Activated T-helper 1 cell treated with anti-CD3 and anti-CD28 coated beads, Interleukin-2, amount 50 U/mL, for 16 hours (primary cell): ENCODE measurements at regions not wholly inside any gene's neighbourhood (a gene's known extent, or its start where the extent isn't known, plus 50 kb on each side); places are given as distances from the start of the nearest gene placed in this dataset.

Experiments
- DNase-seq, 2 donors: peaks; one replicate each; pipeline ENCODE4 v3.0.0-alpha.2; 2020; ENCODE audit warnings: low read depth in 1 of 2, low spot score in 1 of 2

GRCh38 chrX:9312922-9313867 lies 151.7 kb upstream of the TBL1X start:
- DNase-seq, result peak; percentile 53 to 64

- DNase-seq, result no peak
These were observed 149.8 kb upstream of the TBL1X start for GRCh38 chrX:9315086-9315485.

DNA sequence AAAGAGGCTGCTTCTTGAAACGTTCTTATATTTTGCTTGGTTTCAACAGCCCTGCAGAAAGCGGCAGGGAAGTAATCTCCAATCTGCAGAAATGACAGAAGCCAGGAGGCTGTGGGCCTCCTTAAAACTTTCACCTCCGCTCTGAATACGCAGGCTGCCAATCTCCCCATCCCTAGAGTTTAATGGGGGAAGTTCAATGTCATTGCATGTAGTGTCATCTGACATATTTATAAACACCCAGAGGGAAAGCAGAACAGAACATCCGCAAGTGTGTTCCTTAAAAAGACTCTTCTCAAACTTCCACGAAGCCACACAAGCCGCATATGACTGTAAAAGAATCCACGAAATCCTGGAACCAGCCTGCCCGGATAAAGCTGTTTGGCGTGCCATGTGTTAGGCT lies 148.8 kb upstream of the TBL1X start:
- no peak for DNase-seq

DNA sequence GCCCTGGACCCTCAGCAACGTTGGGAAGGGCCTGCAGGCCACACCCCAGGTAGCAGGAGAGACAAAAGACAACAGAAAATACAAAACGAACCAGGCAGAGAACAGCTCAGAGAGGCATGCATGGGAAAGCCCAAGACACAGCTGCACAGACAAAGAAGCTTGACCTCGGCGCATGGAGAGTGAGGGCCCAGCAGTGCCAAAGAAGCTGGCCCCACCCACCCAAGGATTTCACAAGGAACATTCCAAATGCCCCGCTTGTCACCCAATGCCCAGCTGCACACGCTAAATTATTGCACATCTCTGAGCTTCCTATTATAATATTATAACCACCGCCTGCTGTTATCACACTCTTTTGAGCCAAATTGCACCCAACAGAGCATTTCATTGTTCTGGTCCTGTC lies 147.7 kb upstream of the TBL1X start:
- no peak for DNase-seq

DNA sequence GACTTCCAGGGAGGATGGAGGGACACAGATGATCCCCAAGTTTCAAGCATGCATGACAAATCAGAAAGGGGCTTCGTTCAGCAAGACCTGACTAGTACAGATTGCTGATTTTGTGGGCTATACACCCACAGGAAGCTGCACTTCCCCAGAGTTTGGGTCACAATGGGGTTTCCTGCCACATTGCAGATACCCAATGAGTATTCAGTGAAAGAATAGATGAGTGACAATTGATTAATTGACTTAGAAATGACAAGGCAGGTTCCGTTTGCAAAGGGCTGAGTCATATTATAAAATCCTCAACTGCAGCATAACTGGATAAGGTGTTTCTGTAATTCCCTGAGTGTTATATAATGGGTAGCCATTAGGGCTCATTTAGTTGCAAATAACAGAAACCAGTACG lies 146.6 kb upstream of the TBL1X start:
- DNase-seq, result no peak

DNA sequence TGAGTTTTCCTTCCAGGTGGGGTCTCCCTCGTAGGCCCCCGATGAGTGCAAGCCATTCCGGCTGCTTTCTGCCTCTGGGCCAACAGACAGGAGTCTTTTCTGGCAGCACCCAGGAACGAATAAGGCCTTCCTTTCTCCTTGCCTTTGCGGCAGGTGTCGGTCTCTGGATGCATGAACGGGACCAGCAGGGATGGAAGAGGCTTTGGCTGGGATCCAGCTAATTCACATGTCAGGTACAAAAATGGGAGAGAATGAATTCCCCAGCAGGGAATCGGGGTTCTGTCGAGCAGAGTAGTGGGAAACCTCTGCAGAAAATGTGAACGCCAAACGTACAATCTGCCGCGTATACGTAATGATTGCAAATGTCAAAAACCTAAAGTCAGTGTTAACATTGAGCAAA lies 146.1 kb upstream of the TBL1X start:
- no peak for DNase-seq

DNA sequence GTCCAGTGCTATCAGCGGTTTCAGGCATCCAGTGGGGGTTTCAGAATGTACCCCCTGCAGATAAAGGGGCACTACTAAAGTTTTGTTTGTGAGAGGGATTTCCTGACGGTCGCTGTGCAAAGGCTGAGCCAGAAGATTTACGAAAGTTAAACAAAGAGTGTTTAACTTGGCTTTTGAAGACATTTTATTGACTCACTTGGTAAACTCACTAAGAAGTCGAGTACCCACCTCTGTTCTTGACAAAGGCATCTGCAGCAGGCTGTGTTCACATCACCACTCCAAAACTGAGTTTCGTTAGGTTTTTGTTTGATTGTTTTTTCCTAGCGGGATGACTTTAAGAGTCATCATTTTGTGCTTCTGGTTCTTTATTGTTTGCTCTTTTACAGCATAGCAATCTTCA lies 143.9 kb upstream of the TBL1X start:
- no peak for DNase-seq

DNA sequence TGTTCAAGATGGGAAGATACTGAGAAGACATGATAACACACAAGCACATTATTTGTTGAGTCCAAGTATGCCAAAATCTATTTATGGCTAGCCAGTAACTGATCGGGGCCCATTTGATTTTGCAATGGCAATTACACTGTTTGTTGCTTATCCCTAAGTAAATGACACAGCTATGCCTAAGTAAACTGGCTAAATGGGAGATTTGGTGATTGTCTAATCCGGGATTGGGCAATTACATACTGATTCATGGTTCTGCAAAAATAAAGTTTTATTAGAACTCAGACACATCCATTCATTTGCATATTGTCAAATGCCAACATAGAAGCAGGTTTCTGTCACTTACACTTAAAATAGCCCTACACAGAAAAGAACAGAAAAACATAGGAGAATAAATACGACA lies 140.2 kb upstream of the TBL1X start:
- DNase-seq, result no peak

- DNase-seq, result no peak
These were observed 138.5 kb upstream of the TBL1X start for GRCh38 chrX:9326369-9326768.

DNA sequence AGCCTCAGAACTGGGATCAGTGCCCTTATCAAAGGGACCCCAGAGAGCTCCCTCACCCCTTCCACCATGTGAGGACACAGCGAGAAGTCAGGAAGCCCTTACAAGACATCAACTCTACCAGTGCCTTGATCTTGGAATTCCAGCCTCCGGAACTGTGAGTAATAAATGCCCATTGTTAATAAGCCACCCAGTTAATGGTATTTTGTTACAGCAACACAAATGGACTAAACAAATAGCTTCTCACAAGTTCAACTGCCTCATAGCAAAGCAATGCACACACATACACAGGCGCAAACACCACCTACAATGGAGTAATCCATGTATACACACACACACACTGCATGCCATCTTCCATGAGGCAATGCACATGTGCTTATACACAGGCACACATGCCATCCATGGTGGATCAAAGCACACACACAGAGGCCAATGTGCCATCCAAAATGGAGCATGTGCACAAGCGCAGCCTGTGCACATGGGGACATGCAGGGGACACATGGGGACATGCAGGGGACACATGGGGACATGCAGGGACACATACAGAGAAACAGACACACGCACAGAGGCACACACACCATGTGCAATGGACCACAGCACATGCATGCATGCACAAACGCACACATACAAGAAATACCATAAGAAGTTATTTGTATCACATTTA lies 137.6 kb upstream of the TBL1X start:
- DNase-seq, result no peak

GRCh38 chrX:9327747-9328145 lies 137.1 kb upstream of the TBL1X start:
- no peak for DNase-seq

GRCh38 chrX:9329056-9329455 lies 135.8 kb upstream of the TBL1X start:
- no peak for DNase-seq

GRCh38 chrX:9330249-9330982 lies 134.4 kb upstream of the TBL1X start:
- DNase-seq, result no peak

- no peak for DNase-seq
These were observed 130.8 kb upstream of the TBL1X start for GRCh38 chrX:9333873-9334560.

GRCh38 chrX:9335251-9335650 lies 129.6 kb upstream of the TBL1X start:
- DNase-seq, result no peak

- no peak for DNase-seq
These were observed 128.4 kb upstream of the TBL1X start for GRCh38 chrX:9336456-9336855.

DNA sequence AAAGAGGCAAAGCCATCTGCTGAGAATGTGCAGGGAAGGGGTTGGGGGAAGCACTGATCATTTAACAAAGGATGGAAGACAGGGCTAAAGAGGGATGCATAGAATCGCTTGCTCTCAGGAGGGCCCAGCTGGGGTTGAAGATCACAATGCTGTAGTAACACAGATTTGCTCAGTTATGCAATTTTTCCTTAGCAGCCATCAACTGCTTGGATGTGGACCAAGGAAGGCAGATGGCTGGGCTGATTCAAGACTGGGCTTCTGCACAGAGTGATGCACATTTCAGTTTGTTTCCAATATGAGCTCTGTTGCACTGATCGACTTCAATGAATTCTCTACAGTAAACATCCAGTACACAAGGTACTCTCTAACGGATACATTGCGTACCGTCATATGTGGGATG lies 127.8 kb upstream of the TBL1X start:
- DNase-seq, result no peak

DNA sequence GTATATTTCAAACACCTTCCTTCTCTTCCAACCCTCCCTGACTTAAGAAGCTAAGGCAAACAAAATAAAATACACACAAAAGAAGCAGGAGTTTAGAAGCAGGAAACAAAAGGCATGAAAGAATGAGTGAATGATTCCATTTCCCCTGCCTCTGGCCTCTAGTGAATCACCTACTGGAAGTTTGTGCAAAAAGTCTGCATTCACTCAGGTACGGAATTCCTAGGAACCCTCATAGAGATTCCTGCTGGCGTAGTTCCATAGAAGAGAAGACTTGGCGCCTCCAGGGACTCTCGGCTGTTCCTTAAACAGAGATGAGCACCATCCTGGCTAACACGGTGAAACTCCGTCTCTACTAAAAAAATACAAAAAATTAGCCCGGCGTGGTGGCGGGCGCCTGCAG lies 125.9 kb upstream of the TBL1X start:
- DNase-seq, result no peak

DNA sequence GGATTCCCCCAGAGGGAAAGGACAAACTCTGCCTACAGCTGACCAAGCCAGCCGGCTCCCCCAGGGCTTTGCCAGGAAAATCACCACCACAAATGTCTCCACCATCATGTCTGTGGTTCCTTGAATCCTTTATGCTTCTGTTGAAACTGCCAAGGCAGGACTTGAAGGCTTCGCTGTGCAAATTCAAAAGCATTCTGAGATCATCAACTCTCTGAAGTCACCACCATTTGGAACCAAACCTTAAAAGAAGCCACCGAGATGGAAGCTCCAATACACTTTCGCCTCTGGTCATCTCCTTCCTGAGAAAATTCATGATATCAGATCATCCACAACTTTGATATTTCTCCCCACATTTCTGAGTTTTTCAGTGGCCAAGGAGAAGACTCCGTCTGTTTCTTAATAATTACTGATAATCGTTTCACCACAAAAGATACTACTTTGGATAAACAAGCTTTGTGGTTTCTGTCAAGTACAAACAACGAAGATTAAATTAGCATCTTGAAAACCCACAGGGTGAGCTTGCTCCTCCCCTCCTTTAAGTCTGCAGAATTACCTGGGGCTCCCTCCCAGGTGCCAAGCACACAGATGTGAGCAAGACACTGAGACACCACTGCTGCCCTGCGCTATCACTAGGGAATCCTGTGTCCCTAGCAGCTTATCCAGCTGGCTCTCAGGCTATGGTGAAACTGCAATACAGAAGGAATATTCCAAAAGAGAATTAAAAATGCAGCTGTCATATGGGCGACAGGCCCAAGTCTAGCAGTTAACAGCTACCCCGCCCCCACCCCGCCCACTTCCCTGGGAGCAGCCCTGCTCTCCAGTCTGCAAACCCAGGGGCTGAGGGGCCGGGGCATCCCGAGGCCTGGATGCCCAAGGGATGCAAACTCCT lies 125.0 kb upstream of the TBL1X start:
- DNase-seq, result no peak

DNA sequence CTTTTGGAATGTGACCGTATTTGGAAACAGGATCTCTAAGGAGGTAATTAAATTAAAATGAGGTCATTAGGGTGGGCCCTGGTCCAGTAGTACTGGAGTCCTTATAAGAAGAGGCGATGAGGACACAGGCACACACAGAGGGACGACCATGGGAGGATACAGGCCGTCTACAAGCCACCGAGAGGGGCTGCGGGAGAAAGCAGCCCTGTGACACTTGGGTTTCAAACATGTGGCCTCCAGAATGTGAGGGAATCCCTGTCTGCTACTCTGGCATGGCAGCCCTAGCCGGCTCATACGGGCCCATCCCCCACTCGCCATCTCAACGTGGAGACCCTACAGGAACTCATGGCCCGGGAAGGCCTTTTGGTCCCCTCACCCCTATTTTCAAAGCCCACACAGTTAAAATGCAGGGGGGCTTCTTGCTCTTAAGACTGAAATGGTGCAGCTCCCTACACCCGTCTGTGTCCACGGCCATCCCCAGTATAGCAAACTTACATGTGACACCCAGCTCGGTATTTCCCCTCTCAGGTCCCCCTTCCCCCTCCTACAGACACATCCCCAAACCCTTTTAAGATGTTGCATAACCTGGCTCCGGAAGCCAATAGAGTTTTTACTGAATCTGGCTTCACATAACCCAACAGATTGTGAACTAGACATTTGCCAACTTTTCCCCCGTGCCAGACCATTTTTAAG lies 124.1 kb upstream of the TBL1X start:
- DNase-seq, result no peak
